GM23338 (cell line): ENCODE measurements at regions not wholly inside any gene's neighbourhood (a gene's known extent, or its start where the extent isn't known, plus 50 kb on each side); places are given as distances from the start of the nearest gene placed in this dataset.

Experiments
- CREB1 ChIP-seq: fragments of 250-450 bp; sonication (Bioruptor Pico); IDR thresholded peaks from 2 replicates; pipeline ENCODE4 v1.5.0; 2020; ENCODE audit warnings: low read depth, mild to moderate bottlenecking, moderate library complexity
- REST ChIP-seq: IDR thresholded peaks from one replicate; pipeline ENCODE4 v1.6.1; 2018; ENCODE audit warnings: antibody characterized with exemption; ENCODE audit not compliant: unreplicated experiment
- STAT1 ChIP-seq: IDR thresholded peaks from one replicate; pipeline ENCODE4 v1.6.1; 2016; ENCODE audit warnings: antibody characterized with exemption; ENCODE audit not compliant: unreplicated experiment
- ZNF114 ChIP-seq: fragments of 250-450 bp; sonication (Bioruptor Pico); IDR thresholded peaks from 2 replicates; pipeline ENCODE4 v1.5.0; 2020; ENCODE audit warnings: mild to moderate bottlenecking, moderate library complexity
- ZNF462 ChIP-seq: fragments of 250-450 bp; sonication (Bioruptor Pico); IDR thresholded peaks from 2 replicates; pipeline ENCODE4 v1.5.0; 2020; ENCODE audit warnings: mild to moderate bottlenecking, moderate library complexity

GRCh38 chrX:110419512-110419911 lies 60.9 kb downstream of the RTL9 start (continued):
- no peak for TF ChIP-seq ZNF462
- no peak for TF ChIP-seq ZNF114 (CRISPR knock-in tag)
- TF ChIP-seq STAT1: no peak
- no peak for TF ChIP-seq CREB1 (CRISPR knock-in tag)
- TF ChIP-seq REST: no peak
